DMS 273 (cell line): ENCODE measurements at regions not wholly inside any gene's neighbourhood (a gene's known extent, or its start where the extent isn't known, plus 50 kb on each side); places are given as distances from the start of the nearest gene placed in this dataset.

ENCODE experiments used
- DNase-seq: peaks from one replicate; lab custom pipeline; 2025; ENCODE audit not compliant: unreplicated experiment; lab: John Stamatoyannopoulos, UW

DNA sequence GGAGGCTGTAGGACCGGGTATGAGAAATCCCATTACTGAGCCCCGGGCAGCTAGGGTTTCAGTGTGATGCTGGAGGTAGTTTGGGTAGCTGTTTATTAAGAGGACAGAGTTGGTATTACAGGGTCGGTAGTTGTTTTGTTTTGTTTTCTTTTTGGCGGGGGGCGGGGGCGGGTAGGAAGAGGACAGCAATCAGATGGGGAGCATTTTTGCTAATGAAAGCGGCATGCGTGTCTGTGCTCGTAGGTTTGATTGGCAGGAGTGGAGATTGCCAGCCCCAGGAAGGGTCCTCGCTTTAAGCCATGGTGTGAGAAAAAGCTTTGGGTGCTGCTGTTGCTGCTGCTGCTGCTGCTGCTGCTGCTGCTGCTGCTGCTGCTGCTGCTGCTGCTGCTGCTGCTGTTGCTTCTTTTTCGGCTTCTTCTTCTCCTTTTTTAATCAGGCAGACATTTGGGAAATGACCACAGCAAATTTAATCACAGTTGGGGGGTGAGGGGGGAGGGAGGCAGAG, 498.5 kb upstream of the ZFHX3 start:
- peak; percentile 34 for DNase-seq

DNA sequence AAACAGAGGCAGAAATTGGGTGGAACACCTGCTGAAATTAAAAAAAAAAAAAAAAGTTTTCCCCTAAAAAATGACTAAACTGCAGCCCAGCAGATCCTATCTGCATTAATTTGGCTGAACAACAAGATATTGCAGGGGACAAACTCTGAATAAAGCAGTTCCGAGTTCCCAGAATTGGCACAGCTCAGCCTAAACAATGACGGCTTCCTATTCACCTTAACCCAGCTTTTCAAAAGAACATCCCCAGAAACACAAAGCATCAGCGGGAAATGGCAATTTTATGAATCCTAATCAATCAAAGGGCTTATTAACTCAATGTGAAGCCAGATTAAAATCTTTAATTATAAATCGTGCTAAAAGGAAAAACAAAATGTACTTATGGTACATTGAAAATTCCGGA, 497.8 kb upstream of the ZFHX3 start:
- DNase-seq, result no peak

DNA sequence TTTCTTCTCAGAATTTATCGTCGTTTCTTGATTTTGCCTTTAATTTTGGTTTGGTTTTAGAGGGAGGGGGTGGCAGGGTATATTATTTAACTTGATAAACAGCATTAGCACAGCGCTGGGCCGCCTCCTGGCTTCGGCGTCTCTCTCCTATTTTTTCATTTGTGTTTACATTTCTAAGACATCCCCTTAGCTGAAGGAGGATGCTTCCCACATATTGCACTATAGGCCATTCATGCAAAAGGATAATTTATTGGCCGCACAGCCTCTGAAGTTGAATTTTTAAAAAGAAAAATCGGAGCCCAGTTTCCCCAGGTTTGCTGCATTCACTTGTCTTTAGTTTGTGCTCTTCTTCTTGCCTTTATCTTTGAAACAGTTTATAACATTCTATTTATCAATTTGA, 497.4 kb upstream of the ZFHX3 start:
- no peak for DNase-seq

DNA sequence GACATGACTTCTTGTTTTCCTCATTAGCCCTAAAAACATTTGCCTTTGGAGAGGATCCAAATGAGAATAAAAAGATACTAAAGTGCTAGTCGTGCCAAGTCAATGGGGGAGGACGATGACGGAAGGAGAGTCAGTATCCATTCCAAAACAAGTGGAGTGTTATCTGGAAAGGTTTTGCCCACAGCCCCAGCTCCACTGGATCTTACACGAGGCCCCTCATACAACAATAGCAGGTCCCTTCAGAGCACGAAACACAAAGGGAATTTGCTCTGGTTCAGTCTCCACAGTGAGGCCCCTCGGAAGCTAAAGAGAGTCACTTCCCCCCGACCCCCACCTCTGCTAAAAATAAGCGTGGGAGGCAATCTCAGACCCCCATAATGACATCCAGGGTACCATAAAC, 496.9 kb upstream of the ZFHX3 start:
- DNase-seq, result no peak

DNA sequence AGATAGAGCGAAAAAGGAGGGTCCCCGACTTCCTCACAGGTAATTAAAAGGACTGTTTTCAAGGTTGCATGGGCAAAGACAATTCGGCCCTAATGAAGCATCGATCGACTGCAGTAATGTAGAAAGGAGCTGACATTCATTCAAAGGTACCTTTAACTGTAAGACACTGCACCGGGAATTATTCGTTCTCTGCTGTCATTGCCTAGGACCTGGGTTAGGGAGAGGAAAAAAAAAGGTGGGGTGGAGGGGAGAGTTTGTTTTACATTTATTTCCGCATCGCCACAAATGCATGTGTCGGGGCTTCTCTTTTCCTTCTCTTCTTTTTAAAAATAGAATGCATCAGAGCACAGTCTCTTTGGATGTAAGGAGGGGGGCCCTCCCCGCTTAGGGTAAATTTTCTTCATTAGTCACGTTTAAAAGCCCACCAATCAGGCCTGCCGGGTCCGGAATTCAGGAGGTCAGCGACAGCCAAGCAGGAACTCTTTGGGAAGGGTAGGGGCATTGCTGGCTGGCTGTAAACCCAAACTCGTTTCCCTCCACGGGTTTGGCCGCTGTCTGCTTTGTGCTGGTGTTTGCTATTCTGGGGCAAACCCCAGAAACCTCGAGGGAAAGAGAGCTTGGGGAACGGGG, 496.2 kb upstream of the ZFHX3 start:
- DNase-seq, result no peak

DNA sequence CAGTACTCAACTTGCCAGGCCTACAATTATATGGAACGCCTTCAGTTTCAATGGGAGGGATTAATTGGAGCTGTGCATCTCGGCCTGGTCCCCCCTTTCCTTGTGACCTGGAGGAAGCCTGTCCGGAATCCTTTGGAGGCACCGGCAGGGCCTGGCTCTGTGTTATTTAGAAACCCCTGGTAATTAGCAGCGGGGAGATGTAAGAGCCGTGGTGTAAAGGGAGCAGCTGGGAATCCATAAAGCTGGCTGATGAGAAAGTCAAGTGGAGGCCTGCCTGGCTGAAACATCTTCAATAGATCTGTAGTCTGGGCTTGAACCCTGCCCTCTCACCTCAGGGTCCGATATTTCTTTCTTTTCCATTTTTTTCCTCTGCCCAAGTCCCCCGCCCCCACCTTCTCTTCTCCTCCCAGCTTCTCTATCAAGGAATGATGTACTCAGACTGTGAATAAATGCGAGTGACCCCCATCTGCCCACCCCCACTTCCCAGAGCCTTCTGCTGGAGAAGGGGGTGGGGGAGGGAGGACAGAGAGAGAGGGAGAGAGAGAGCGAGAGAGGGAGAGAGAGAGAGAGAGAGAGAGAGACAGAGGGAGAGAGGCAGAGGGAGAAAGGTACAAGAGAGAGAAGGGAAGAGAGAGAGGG, 495.5 kb upstream of the ZFHX3 start:
- DNase-seq, result no peak

DNA sequence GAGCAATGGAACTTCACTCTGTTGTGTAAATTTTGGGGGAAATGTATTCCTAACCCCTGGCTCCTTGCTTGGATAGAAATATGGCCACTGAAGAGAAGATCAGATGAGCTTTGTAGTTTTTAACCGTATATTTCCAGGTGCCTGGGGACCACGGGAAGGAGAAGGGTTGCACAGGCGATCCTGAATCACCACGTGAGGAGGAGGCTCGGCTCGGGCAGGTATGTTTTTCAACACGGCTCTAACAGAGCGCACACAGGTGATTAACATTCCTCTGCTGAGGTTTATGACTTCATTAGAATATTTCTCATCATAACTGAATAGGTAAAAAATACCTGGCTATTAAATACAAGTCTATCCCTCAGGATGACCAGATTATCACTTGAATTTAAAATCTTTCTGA, 495.0 kb upstream of the ZFHX3 start:
- no peak for DNase-seq

DNA sequence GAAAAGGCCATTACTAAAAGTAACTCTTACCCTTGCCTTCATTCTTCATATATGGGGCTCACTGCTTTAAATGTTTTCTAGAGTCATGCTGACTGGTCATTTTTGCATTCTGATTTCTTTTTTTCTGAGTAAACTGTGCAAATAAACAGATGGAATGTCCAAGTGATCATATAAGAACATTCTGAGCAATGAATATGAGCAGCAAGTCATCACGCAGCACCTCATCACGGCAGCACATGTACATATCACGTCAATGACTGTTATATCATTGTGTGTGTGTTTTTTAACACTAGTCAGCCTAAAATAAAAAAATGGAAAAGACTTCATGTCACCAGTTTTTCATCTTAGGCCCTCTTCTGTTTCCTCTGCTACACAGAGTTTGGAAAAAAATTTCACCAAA, 490.0 kb upstream of the ZFHX3 start:
- DNase-seq, result no peak

DNA sequence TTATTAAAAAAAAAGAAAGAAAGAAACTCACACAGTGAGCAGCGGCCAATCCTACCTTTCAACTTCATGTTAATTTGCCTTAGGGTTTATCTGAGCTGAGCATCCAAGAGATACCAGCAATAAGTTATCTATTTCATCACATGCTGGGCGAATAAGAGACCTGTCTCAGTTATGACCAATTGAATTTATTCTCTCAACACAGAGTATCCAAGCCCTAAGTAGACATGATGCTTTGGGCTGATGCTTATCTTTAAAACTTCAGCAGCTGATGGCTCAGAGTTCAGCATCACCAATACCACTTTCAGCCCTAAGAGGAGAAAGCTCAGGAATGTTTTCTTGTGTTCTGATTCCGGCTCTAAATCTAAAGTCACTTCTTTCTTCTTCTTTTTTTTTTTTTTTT, 489.0 kb upstream of the ZFHX3 start:
- no peak for DNase-seq

DNA sequence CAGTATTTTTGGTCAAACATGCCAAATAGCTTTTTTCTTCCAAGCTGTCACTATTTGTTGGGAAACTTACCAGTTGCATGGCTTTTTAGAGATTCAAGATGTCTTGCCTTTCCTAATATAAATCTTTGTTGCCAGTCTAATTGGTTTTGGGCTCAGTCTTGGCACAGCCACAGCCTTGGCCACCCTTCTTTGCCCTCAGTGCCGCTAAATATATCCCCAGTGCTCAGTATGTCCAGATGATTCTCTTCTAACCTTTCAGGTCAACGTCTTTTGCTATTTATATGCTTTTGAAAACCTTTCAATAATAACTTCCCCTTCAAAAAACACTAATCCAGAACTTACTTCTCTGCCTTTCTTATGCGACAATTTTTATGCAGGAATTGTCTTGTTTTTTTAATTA, 483.1 kb upstream of the ZFHX3 start:
- DNase-seq, result no peak

DNA sequence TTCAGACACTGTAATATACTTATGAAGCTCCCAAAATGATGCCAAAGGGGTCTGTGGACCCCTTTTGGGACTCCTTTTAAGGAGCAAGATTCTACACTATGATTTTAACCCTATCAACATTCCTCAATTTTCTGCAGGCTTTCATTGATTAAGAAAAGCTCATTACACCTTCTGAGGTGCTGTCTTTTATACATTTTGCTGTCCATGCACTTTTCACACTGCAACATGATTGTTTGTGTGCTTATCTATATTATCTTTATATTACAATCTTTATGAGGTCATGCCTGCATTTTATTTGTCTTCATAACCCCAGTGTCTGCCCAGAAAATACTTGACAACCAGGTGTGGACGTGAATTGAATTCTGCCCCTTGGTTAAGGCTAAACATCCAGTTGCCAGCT, 482.6 kb upstream of the ZFHX3 start:
- no peak for DNase-seq

DNA sequence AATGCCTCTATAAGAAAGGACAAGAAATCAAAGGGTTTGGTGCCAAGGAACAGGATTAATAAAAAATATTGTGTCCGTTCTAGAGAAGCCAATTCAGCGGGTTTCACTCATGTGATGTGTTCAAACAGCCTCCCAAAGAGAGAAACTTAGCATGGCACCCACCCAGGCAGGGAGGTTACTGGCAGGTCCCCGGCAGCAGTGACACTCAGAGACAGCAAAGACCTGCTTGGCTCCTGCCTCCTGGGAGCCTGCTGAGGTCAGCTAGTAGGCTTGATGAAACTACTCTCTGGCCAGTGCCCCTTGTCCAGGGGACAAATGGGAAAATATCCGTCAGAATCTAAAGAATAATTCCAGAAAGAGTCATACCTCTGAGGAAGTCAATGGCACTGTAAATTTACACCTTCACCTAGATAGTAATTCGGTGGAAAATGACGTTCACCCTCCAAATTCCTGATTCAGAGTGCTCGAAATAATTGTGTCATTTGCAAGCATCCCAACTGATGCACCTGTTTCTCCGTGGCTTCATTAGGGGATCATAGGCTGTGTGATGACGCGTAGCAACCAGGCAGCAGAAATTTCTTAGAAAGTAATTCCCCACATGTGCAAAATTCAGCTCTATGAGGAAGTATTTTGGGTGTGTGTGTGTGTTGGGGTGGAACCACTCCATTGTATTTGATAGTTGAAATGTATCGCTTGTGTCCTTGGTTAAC, 481.5 kb upstream of the ZFHX3 start:
- DNase-seq, result no peak

DNA sequence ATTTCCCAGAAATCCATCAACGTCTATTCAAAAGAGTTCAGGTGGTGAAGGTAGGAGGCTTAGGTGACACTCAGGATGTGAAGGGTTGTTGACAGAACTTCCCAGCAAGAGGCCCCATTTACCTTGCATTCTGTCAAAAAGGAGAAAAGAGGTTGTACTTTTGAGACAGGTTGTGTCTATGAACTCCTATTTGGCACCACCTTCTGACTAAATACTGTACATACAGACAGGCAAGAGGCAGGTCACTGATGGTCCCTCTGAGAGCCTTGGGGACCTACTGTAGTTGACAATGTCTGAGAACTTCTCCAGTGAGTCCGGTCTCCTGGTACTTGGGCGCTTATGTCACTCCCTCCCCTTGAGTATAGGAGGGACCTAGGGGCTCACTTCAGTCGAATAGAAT, 479.3 kb upstream of the ZFHX3 start:
- peak; percentile 28 for DNase-seq

DNA sequence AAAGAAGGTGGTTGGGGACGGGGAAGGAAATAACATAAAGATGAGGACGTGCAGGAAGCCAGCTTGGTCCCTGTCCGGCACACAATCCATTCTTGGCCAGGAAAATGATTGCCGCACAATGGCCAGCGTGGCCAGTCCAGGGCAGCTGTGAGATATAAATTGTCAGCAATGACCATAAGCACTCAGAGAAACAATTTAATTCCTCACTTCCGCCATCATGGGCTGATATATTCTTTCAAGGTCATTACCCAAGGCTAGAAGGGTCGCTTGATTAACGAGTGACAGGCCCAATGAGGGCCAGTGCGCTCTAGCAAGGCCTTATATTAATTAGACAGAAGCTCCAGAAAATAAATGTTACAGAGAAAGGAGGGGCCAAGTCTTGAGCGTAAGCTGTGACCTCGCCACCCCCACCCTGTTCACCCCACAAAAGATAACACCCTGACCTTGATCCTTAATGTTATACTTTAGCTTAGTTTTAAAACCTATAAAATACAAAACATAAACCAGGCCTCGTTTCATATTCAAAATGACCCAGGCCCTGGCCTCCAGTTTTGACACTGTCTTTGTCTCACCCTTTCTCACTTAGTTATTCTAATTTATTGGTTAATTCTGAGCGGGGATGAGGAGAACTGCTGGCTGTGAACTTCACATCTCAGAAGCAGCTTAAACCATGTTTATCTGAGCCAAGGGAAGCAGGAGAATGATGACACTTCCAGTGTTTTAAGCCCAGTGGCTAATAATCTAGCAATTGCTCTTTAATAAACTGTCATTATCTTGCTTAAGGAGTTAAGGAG, 478.3 kb upstream of the ZFHX3 start:
- no peak for DNase-seq

DNA sequence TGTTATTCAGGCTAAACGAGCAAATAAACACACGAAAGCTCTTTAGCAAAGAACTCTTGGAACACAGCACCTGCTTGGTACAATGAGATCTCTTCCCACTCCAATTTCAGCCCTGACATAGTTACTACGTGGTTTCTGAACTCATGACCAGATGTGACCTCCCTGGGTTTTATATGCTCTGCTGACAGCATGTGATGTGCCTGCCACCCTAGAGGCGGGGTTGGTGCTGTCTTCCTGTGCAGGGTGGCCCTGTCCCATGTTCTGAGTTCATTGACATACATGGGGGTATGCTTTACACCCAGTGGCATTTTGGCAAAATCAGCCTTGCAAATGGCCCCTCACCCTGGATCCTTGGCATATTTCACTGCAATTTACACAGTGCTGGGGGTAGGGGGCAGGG, 475.3 kb upstream of the ZFHX3 start:
- DNase-seq, result no peak

DNA sequence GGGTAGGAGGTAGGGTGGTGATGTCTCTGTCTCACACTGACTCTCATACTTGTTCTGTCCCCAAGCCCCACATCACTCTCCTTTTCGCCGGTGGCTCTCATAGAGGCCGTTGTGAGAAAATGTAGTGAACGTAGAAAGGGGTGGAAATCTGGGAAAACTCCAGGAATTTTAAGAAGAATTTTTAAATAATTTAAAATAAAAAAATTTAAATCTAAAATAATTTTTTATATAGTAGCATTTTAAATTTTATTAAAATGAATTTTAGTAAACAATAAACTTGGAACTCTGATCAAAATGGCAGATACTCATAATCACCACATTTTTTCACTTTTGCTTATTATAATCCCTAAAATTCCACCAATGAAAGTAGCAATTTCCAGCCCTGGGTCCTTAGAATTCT, 473.6 kb upstream of the ZFHX3 start:
- DNase-seq, result no peak

DNA sequence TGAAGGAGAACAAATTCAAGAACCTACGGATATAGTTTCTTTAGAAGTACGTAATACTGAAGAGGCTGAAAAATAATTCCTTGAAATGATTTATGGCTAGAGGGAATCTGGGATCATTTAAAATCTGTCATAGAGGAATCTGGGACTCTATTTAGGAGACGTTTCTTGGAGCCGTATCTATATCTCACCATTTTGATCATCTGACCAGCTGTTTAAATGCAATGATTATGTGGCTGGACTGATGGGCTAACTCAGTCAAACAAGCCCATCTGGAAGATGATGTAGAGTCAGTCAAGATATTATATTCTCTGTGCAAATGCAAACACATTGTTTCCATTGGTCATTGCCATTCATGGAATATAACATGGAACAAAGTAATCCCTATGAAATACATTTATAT, 467.7 kb upstream of the ZFHX3 start:
- no peak for DNase-seq

DNA sequence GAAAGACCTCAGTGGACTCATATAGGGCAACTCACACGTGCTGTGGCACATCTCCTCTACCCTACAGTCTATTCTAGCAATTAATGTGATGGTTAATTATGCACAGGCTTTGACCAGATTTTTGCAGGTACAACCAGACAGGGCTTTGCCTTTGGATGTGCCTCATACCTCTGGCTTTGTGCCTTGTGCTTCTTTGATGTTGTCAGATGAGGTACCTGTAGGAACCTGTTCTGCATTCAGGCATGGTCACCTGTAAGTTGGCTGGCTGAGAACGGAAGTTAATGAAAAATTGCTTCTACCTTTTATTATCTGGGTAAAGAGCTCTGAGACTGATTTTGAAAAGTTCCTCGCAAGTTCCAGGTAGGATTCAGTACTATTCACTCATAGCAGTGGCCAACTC, 462.9 kb upstream of the ZFHX3 start:
- no peak for DNase-seq

DNA sequence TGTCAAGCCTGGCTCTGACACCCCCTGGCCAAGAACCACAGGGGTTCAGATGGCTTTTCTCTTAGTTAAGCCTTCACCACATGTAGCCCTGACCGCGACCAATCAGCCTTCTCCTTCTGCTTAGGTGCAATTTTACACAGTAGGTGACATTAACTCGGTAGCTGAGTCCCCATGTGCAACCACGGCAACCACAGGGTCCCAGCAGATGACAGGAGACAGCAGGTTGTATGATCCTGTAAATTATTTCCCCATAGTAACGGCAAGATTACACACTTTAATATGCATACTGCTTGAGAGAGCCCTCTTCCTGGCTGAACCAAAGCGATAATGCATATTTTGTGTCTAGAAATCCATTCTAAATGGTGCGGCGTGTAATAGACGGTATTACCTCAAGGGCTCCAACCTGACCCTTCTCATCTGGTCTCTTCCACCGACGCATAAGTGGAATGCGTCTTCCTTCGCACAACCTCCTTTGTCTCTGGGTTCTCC, 458.7 kb upstream of the ZFHX3 start:
- DNase-seq, result no peak

DNA sequence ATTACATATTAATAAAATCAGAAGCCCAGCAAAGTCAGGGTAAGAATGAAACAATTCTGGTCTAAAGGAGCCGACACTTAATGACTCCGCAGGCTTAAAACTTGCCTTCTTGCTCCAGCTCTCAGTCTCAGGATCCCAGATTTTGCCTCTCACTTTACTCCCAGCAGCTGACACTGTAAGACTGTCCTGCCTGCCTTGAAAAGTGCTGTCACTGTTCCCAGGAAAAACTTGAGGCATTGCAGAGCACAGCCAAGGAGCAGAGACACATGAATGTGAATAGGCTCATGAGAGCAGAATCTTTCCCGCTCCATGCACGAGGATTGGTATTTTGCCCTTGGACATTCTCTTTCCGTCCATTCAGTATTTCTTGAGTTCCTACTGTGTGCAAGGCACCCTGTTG, 457.6 kb upstream of the ZFHX3 start:
- DNase-seq, result no peak
